ENCODE measurements at regions not wholly inside any gene's neighbourhood (a gene's known extent, or its start where the extent isn't known, plus 50 kb on each side); places are given as distances from the start of the nearest gene placed in this dataset.

DNA sequence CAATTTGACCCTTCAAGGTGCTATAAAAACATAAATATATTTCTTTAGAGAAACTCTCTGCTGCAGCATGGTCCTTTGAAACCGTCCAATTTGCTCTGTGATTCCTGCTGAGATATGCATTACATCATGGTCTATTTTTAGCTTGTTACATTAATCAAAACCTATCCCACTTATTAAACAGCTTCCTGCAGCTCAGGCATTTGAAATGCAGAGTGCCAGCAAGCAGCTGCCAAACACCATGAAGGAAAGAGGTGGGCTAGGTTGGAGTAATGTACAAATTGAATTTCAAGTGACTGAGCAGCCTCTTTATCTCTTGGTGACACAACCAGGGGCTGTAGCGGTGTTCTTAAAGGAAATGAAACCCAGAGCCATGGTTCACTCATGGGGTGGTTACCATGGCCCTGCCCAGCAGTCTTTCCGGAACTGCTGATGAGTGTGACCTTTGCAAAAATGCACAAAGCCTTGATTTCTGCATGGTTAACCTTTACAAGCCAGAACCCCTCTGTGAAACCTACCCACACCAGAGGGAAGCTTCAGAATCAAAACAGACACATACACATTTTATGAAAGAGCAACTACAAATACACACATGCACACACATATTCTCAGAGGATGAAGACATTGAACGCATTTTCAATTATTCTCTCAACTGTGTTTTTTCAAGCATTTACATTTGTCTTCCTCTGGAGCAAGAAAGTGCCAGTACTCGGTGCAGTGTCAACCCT is 155.8 kb upstream of the ZNF608 start:
- peaks cover 19% of the 10 kb centered on the region for H3K4me1 ChIP-seq (ENCODE audit: control insufficient read depth, insufficient read depth, low read length)
- no peaks in the 10 kb centered on the region for H3K36me3 ChIP-seq (ENCODE audit: control insufficient read depth in 2 of 2, insufficient read depth in 2 of 2, low read length in 2 of 2)
- H3K27ac ChIP-seq (ENCODE audit: low read length), result no peak overlapping the region
- no peaks in the 10 kb centered on the region for H3K27me3 ChIP-seq (ENCODE audit: control insufficient read depth in 1 of 2, insufficient read depth in 2 of 2, low read length in 2 of 2)
- no peak overlapping the region for H3K4me3 ChIP-seq (ENCODE audit: low read length in 2 of 2)
- no peaks in the 10 kb centered on the region for H3K9me3 ChIP-seq (ENCODE audit: control insufficient read depth in 2 of 2, low read length in 2 of 2)
- H3K9ac ChIP-seq (ENCODE audit: low read length in 2 of 2), result no peak overlapping the region

DNA sequence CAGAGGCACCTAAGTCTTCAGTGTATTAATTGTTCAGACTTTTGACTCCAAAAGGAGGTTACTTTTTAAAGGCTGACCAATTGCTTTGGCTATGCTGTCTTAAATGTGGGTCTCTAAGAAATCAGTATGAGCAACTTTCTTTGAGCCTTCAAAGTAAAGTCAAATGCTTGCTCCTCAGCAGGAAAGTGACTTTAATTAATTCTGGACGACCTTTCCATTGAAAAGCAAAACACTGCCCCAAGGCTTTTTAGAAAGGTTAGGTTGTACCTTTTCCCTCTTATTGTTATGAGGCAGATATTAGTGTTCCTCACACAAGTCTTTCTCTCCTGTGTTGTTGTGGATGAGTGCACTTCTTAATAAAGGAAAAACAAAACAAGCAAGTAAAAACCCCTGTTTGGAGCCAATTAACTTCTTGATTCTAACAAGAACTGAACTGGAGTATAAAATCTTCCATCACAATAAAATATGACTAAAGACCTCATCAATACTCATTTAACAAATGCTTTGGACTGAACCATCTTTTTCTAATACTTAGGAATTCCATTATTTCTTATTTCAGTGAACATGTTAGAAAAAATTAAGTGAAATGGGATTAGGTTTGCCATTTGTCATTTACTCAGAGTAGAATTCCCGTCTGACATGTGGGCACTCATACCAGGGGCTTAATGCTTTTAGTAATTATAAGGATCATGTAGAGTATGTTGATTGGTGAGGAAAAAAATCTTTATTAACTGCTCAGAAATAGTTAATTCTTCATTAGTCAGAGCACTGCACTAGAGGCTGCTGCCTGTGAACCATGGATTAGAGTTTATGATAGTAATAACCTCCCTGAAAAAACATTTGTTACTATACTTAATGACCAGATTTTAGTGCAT is 159.1 kb upstream of the ZNF608 start:
- Histone ChIP-seq H3K4me1 (ENCODE audit: control insufficient read depth, insufficient read depth, low read length) (peaks cover 19% of the 10 kb centered on the region), H3K9ac (ENCODE audit: low read length in 2 of 2) (no peak overlapping the region), H3K27ac (ENCODE audit: low read length) (no peak overlapping the region), H3K4me3 (ENCODE audit: low read length in 2 of 2) (no peak overlapping the region), H3K27me3 (ENCODE audit: control insufficient read depth in 1 of 2, insufficient read depth in 2 of 2, low read length in 2 of 2) (no peaks in the 10 kb centered on the region), H3K9me3 (ENCODE audit: control insufficient read depth in 2 of 2, low read length in 2 of 2) (no peaks in the 10 kb centered on the region), H3K36me3 (ENCODE audit: control insufficient read depth in 2 of 2, insufficient read depth in 2 of 2, low read length in 2 of 2) (no peaks in the 10 kb centered on the region)

DNA sequence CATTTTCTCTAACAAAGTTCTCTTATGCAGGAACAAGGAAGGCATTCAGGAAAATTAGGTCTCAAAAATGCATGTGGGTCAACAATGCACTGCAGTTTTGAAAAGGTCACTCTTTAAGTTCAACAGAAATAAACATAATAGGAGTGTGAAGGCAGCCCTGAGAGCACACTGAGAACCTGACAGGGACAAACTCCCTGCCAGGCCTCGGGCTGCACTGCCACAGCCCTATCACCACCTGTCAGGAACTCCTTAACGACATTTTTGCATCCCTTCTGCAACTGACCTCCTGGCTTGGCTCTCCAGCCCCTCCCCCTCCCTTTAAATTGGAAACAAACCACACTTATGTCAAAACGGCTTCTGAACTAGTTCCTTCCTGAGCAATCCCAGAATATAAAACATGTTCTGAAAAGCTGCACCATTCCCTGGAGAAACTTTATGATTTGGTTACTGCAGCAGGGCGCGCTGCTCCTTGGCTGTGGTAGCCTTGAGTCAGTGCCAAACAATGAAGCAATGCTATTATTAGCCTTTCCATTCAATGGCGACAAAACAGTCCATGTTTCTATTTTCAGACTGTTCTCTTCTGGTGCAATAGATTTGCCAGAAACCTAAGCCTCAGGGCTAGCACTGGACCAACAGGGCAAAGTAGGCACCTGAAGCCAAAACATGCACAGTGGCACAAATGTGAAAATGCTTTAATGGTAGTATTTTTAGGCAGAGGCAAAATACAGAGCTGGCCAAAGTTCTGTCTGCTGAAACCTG is 160.1 kb upstream of the ZNF608 start:
- H3K9ac ChIP-seq (ENCODE audit: low read length in 2 of 2), result no peak overlapping the region
- no peaks in the 10 kb centered on the region for H3K9me3 ChIP-seq (ENCODE audit: control insufficient read depth in 2 of 2, low read length in 2 of 2)
- H3K4me3 ChIP-seq (ENCODE audit: low read length in 2 of 2), result no peak overlapping the region
- H3K4me1 ChIP-seq (ENCODE audit: control insufficient read depth, insufficient read depth, low read length), result peaks cover 19% of the 10 kb centered on the region
- H3K27me3 ChIP-seq (ENCODE audit: control insufficient read depth in 1 of 2, insufficient read depth in 2 of 2, low read length in 2 of 2), result no peaks in the 10 kb centered on the region
- no peaks in the 10 kb centered on the region for H3K36me3 ChIP-seq (ENCODE audit: control insufficient read depth in 2 of 2, insufficient read depth in 2 of 2, low read length in 2 of 2)
- H3K27ac ChIP-seq (ENCODE audit: low read length), result no peak overlapping the region

DNA sequence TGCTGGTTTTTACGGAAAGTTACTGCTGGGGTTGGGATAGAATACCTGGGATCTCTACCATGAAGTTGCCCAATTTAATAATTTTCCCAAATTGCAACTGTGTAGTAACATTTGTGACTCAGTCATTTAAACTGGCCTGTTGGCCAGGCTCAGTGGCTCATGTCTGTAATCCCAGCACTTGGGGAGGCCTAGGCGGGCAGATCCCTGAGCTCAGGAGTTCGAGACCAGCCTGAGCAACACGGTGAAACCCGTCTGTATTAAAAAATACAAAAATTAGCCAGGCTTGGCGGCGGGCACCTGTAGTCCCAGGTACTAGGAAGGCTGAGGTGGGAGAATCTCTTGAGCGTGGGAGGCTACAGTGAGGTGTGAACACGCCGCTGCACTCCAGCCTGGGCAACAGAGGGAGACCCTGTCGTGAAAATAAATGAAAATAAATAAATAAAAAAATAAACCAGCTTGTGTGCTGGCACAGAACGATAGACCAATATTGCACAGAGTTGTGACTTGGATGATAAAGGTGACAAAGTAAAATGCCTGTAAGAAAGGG is 160.7 kb upstream of the ZNF608 start:
- no peak overlapping the region for H3K27ac ChIP-seq (ENCODE audit: low read length)
- H3K9ac ChIP-seq (ENCODE audit: low read length in 2 of 2), result no peak overlapping the region

DNA sequence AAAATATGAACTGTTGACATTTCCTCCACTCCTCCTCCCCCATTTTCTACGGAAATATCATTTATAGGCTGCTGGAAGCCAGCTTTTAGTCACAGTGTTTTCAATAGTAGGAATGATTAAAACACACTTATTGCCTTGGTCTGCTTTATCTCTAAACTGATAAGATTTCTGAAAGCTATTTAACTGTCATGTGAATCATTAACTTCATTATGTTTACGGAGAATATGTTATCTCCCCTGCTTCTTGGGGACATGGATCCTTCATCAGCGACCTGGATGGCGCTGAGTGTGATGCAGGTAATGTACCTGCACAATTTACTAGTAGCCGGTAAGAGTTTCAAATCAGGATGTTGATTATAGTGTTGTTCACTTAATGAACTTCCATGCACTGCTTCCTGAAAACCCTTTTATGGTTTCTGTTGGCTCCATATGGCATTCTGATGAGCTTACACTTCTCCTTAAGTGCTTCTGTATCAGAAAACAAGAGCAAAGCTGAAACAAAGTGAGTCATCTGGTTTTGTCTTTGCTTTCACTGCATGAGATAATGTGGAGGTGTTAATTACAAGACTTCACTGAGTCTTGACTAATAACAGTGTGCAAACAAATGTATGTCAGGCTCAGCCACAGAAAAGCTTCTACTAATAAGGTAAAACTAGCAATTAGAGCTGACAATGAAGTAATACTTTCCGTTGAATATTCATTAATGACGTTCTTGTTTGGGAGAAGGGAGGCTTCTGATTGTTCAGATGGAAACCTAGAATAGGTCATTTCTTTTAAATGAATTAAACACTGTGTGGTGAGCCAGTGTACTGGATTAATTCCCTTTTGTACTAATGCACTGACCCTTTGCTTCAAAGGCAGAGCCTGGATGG is 162.4 kb upstream of the ZNF608 start:
- Histone ChIP-seq H3K9ac (ENCODE audit: low read length in 2 of 2) (no peak overlapping the region), H3K9me3 (ENCODE audit: control insufficient read depth in 2 of 2, low read length in 2 of 2) (no peaks in the 10 kb centered on the region), H3K27me3 (ENCODE audit: control insufficient read depth in 1 of 2, insufficient read depth in 2 of 2, low read length in 2 of 2) (no peaks in the 10 kb centered on the region), H3K4me3 (ENCODE audit: low read length in 2 of 2) (no peak overlapping the region), H3K4me1 (ENCODE audit: control insufficient read depth, insufficient read depth, low read length) (peaks cover 13% of the 10 kb centered on the region), H3K27ac (ENCODE audit: low read length) (no peak overlapping the region), H3K36me3 (ENCODE audit: control insufficient read depth in 2 of 2, insufficient read depth in 2 of 2, low read length in 2 of 2) (no peaks in the 10 kb centered on the region)

More for the DNA sequence above, 160.7 kb upstream of the ZNF608 start:
- peaks cover 16% of the 10 kb centered on the region for H3K4me1 ChIP-seq (ENCODE audit: control insufficient read depth, insufficient read depth, low read length)
- H3K4me3 ChIP-seq (ENCODE audit: low read length in 2 of 2), result no peak overlapping the region
- no peaks in the 10 kb centered on the region for H3K9me3 ChIP-seq (ENCODE audit: control insufficient read depth in 2 of 2, low read length in 2 of 2)
- no peaks in the 10 kb centered on the region for H3K36me3 ChIP-seq (ENCODE audit: control insufficient read depth in 2 of 2, insufficient read depth in 2 of 2, low read length in 2 of 2)
- no peaks in the 10 kb centered on the region for H3K27me3 ChIP-seq (ENCODE audit: control insufficient read depth in 1 of 2, insufficient read depth in 2 of 2, low read length in 2 of 2)

DNA sequence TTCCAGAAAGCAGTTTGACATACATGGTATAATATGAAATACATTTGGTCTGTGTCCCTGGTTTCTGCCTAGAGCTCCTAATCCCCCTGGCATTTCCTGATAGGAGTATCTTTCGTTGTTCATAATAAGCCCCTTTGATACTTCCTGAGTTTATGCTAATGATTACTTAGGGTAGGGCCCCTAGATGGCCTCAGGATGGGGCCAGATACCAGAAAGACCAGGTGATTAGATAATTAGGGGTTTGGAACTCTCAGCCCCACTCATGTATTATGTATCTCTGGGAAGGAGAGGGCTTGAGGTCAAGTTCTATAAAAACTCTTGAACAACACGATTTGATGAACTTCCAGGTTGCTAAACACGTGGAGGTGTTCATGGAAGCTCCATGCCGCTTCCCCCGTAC is 163.3 kb upstream of the ZNF608 start:
- no peak overlapping the region for H3K9ac ChIP-seq (ENCODE audit: low read length in 2 of 2)
- peaks cover 13% of the 10 kb centered on the region for H3K4me1 ChIP-seq (ENCODE audit: control insufficient read depth, insufficient read depth, low read length)
- H3K36me3 ChIP-seq (ENCODE audit: control insufficient read depth in 2 of 2, insufficient read depth in 2 of 2, low read length in 2 of 2), result no peaks in the 10 kb centered on the region
- H3K27me3 ChIP-seq (ENCODE audit: control insufficient read depth in 1 of 2, insufficient read depth in 2 of 2, low read length in 2 of 2), result no peaks in the 10 kb centered on the region
- H3K9me3 ChIP-seq (ENCODE audit: control insufficient read depth in 2 of 2, low read length in 2 of 2), result no peaks in the 10 kb centered on the region
- H3K27ac ChIP-seq (ENCODE audit: low read length), result no peak overlapping the region
- no peak overlapping the region for H3K4me3 ChIP-seq (ENCODE audit: low read length in 2 of 2)

DNA sequence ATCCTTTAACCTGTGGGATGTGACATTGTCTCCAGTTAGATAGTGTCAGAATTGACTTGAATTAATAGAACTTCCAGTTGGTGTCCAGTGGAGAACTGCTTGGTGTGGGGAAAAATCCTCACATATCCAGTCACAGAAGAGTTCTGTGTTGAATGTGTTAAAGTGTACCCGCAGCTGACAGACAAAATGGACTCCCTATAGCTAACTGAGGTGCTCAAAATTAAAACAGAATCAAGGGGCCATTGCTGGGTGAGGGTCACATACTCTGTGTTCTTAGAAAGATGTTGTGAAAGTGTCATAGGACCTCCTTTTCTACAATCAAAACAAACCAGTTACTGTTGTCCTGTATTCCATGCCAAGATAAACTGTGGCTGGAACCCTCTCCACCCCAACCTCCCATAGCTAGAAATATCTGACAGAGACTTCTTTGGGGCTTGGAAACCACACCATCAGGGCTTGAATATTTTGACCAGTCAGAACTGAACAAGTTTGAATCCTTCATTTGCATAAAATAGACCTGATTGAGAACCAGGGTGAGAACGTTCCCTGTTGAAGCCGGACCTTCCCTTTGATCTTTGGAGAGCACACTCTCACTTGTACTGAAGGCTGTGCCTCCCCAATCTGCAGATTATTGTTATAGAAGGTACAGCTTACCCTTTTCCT is 164.0 kb upstream of the ZNF608 start:
- no peak overlapping the region for H3K27ac ChIP-seq (ENCODE audit: low read length)
- H3K9me3 ChIP-seq (ENCODE audit: control insufficient read depth in 2 of 2, low read length in 2 of 2), result no peaks in the 10 kb centered on the region
- H3K4me1 ChIP-seq (ENCODE audit: control insufficient read depth, insufficient read depth, low read length), result peaks cover 13% of the 10 kb centered on the region

DNA sequence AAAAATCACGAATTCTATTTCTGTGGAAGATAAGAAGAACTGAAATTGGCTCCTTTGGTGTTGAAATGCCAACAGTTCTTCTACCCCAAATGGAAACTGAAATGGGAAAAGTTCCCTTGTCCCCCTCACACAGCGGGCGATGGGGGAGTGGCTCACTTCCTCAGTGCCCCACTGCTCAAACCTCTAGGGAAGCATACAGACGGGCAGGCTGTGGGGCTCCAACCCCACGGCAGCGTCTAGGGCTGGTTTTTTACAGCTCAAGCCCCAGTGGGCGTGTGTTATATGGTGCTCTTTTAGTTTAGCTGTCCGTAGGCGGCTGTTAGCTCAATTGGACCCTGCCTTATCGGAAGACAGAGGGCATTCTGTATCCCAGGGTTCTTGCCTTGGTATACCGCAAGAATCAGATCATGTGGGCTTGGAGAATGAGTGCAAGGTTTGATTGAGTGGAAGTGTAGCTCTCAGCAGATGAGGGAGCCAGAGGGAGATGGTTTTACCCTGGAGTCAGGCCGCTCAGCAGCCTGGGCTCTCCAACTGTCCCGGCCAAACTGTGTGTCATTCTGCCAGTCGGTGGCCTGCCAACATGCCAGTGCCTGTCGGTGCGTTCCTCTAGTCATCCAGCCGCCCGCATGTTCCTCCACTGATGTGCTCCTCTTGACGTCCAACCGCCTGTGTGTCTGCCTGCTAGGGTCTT is 166.3 kb upstream of the ZNF608 start:
- Histone ChIP-seq H3K9me3 (ENCODE audit: control insufficient read depth in 2 of 2, low read length in 2 of 2) (no peaks in the 10 kb centered on the region), H3K9ac (ENCODE audit: low read length in 2 of 2) (no peak overlapping the region), H3K36me3 (ENCODE audit: control insufficient read depth in 2 of 2, insufficient read depth in 2 of 2, low read length in 2 of 2) (no peaks in the 10 kb centered on the region), H3K4me1 (ENCODE audit: control insufficient read depth, insufficient read depth, low read length) (no peaks in the 10 kb centered on the region), H3K4me3 (ENCODE audit: low read length in 2 of 2) (no peak overlapping the region), H3K27ac (ENCODE audit: low read length) (no peak overlapping the region), H3K27me3 (ENCODE audit: control insufficient read depth in 1 of 2, insufficient read depth in 2 of 2, low read length in 2 of 2) (no peaks in the 10 kb centered on the region)

More for the DNA sequence above, 164.0 kb upstream of the ZNF608 start:
- Histone ChIP-seq H3K36me3 (ENCODE audit: control insufficient read depth in 2 of 2, insufficient read depth in 2 of 2, low read length in 2 of 2) (no peaks in the 10 kb centered on the region), H3K27me3 (ENCODE audit: control insufficient read depth in 1 of 2, insufficient read depth in 2 of 2, low read length in 2 of 2) (no peaks in the 10 kb centered on the region), H3K9ac (ENCODE audit: low read length in 2 of 2) (no peak overlapping the region), H3K4me3 (ENCODE audit: low read length in 2 of 2) (no peak overlapping the region)

DNA sequence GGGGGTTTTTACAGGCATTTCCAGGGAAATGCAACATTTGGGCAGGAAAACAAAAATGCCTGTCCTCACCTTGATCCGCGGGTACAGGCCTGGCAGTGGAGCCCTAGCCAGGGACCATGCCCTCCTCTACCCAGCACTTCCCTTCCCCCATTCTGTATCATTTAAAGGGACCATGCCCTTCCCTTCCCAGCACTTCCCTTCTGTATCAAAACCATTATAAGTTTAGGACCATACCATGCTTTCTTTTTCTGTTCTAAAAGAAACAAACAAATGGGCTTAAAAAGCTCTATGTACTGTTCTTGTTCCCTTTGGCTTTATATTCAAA is 166.9 kb upstream of the ZNF608 start:
- no peak overlapping the region for H3K4me3 ChIP-seq (ENCODE audit: low read length in 2 of 2)
- no peaks in the 10 kb centered on the region for H3K27me3 ChIP-seq (ENCODE audit: control insufficient read depth in 1 of 2, insufficient read depth in 2 of 2, low read length in 2 of 2)
- no peaks in the 10 kb centered on the region for H3K9me3 ChIP-seq (ENCODE audit: control insufficient read depth in 2 of 2, low read length in 2 of 2)
- no peak overlapping the region for H3K9ac ChIP-seq (ENCODE audit: low read length in 2 of 2)
- no peaks in the 10 kb centered on the region for H3K4me1 ChIP-seq (ENCODE audit: control insufficient read depth, insufficient read depth, low read length)
- H3K27ac ChIP-seq (ENCODE audit: low read length), result no peak overlapping the region
- H3K36me3 ChIP-seq (ENCODE audit: control insufficient read depth in 2 of 2, insufficient read depth in 2 of 2, low read length in 2 of 2), result no peaks in the 10 kb centered on the region

Measured in stomach smooth muscle (tissue), 2 donors.